ENCODE measurements at regions not wholly inside any gene's neighbourhood (a gene's known extent, or its start where the extent isn't known, plus 50 kb on each side); places are given as distances from the start of the nearest gene placed in this dataset.
"Not testable (repeated sequence)": the region's sequence is repeated elsewhere in the genome, so short reads cannot be mapped to it uniquely, and the experiment has no call there.

- no peak for DNase-seq
These were observed 100.5 kb upstream of the SNX2 start for GRCh38 chr5:122674385-122674784.

GRCh38 chr5:122680623-122681350 is 94.1 kb upstream of the SNX2 start:
- no peak for DNase-seq

- DNase-seq, result no peak
These were observed 91.2 kb upstream of the SNX2 start for GRCh38 chr5:122683631-122684030.

- DNase-seq, result peak; percentile 45
These were observed 84.6 kb upstream of the SNX2 start for GRCh38 chr5:122690266-122690665.

GRCh38 chr5:122691931-122692330 is 82.9 kb upstream of the SNX2 start:
- no peak for DNase-seq

GRCh38 chr5:122693963-122694362 is 80.9 kb upstream of the SNX2 start:
- no peak for DNase-seq

- no peak for DNase-seq
These were observed 80.0 kb upstream of the SNX2 start for GRCh38 chr5:122694884-122695283.

GRCh38 chr5:122696735-122697134 is 78.1 kb upstream of the SNX2 start:
- not testable (repeated sequence) for DNase-seq

- no peak for DNase-seq
These were observed 77.7 kb upstream of the SNX2 start for GRCh38 chr5:122697191-122697590.

- no peak for DNase-seq
These were observed 75.7 kb upstream of the SNX2 start for GRCh38 chr5:122699201-122699600.

- DNase-seq, result no peak
These were observed 73.0 kb upstream of the SNX2 start for GRCh38 chr5:122701640-122702523.

GRCh38 chr5:122702524-122702875 is 72.4 kb upstream of the SNX2 start:
- no peak for DNase-seq

GRCh38 chr5:122703203-122703602 is 71.7 kb upstream of the SNX2 start:
- DNase-seq, result no peak

GRCh38 chr5:122704247-122705036 is 70.4 kb upstream of the SNX2 start:
- peak; percentile 38 for DNase-seq

- no peak for DNase-seq
These were observed 69.0 kb upstream of the SNX2 start for GRCh38 chr5:122705851-122706250.

- no peak for DNase-seq
These were observed 67.1 kb upstream of the SNX2 start for GRCh38 chr5:122707796-122708195.

- no peak for DNase-seq
These were observed 61.8 kb upstream of the SNX2 start for GRCh38 chr5:122713041-122713440.

GRCh38 chr5:122715095-122715494 is 59.8 kb upstream of the SNX2 start:
- DNase-seq, result no peak

- DNase-seq, result no peak
These were observed 56.3 kb upstream of the SNX2 start for GRCh38 chr5:122718611-122719010.

GRCh38 chr5:122719991-122720746 is 54.7 kb upstream of the SNX2 start:
- no peak for DNase-seq

- no peak for DNase-seq
These were observed 53.8 kb upstream of the SNX2 start for GRCh38 chr5:122721127-122721526.

- no peak for DNase-seq
These were observed 52.5 kb upstream of the SNX2 start for GRCh38 chr5:122722341-122722740.
